ENCODE measurements at regions not wholly inside any gene's neighbourhood (a gene's known extent, or its start where the extent isn't known, plus 50 kb on each side); places are given as distances from the start of the nearest gene placed in this dataset.

- TF ChIP-seq POLR2A (IDR thresholded peaks at IDR 0.05) (no peak), CTCF (IDR thresholded peaks at IDR 0.05) (no peak)
Measured at GRCh38 chr22:26853495-26853894, 196.1 kb downstream of the MIAT start.
